ENCODE measurements at regions not wholly inside any gene's neighbourhood (a gene's known extent, or its start where the extent isn't known, plus 50 kb on each side); places are given as distances from the start of the nearest gene placed in this dataset.
"Not testable (repeated sequence)": the region's sequence is repeated elsewhere in the genome, so short reads cannot be mapped to it uniquely, and the experiment has no call there.

DNA sequence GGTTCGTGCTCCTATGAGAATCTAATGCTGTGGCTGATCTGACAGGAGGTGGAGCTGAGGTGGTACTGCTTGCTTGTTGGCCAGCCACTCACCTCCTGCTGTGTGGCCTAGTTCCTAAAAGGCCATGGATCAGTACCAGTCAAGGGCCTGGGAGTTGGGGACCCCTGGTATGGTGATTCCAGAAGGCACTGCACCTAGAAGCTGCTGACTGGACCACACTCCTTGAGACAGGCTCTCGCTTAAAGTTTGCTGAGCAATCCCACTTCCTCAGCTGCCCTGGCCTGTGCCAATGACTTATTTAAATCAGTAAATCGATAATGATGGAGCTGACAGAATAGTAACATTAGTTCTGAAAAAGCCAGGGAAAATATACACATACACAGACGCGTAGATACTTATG lies 98.6 kb upstream of the LYZL2 start:
- intact Hi-C loops (cut with DNase I) = loop anchor here (5.0 kb wide), 1 partner anchor 1079 kb away; no protein-coding TSS in a partner anchor
- Histone ChIP-seq H3K27me3 (replicated peaks; ENCODE audit: insufficient read depth) (no peaks in the 10 kb centered on the region), H3K36me3 (no peaks in the 10 kb centered on the region), H3K4me1 (replicated peaks) (no peaks in the 10 kb centered on the region), H3K27ac (no peak overlapping the region), H3K9me3 (no peaks in the 10 kb centered on the region), H3K4me3 (no peak overlapping the region)
- TF ChIP-seq POLR2AphosphoS5 (IDR thresholded peaks at IDR 0.05) = no peak
- no peak for TF ChIP-seq POLR2A (IDR thresholded peaks at IDR 0.05)
- TF ChIP-seq, protein P1, sequence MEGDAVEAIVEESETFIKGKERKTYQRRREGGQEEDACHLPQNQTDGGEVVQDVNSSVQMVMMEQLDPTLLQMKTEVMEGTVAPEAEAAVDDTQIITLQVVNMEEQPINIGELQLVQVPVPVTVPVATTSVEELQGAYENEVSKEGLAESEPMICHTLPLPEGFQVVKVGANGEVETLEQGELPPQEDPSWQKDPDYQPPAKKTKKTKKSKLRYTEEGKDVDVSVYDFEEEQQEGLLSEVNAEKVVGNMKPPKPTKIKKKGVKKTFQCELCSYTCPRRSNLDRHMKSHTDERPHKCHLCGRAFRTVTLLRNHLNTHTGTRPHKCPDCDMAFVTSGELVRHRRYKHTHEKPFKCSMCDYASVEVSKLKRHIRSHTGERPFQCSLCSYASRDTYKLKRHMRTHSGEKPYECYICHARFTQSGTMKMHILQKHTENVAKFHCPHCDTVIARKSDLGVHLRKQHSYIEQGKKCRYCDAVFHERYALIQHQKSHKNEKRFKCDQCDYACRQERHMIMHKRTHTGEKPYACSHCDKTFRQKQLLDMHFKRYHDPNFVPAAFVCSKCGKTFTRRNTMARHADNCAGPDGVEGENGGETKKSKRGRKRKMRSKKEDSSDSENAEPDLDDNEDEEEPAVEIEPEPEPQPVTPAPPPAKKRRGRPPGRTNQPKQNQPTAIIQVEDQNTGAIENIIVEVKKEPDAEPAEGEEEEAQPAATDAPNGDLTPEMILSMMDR (IDR thresholded peaks at IDR 0.05) = no peak
- WGBS = 92% methylated on average over 5 of the region's 5 CpGs
- no peak for DNase-seq (ENCODE audit: low spot score)

DNA sequence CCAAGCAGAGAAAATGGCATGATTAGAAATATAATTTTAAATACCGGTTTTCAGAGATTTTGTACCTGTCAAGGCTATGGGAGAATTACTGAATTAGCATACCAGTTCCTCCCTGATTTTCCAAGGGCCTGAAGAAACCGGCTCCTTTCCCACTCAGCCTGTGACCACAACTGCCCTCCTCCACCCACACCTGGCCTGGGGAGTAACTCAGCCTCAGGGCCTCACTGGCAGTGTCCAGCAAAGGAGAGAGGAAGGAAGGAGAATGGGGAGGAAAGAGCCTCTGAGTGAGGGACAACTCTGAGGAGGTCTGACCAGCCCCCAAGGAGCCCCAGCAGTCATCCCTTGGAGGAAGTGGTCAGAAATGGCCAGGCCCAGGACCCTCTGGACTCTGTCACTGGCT lies 98.0 kb upstream of the LYZL2 start:
- H3K4me1 ChIP-seq (replicated peaks) = no peaks in the 10 kb centered on the region
- no peak overlapping the region for H3K27ac ChIP-seq
- WGBS = 86% methylated on average over 2 of the region's 2 CpGs
- no peaks in the 10 kb centered on the region for H3K36me3 ChIP-seq
- no peaks in the 10 kb centered on the region for H3K9me3 ChIP-seq
- H3K4me3 ChIP-seq = no peak overlapping the region
- no peak for TF ChIP-seq POLR2A (IDR thresholded peaks at IDR 0.05)
- TF ChIP-seq, protein P1 (IDR thresholded peaks at IDR 0.05) = no peak
- TF ChIP-seq POLR2AphosphoS5 (IDR thresholded peaks at IDR 0.05) = no peak
- intact Hi-C loops (cut with DNase I) = loop anchor here (5.0 kb wide), 1 partner anchor 1080 kb away; no protein-coding TSS in a partner anchor
- no peaks in the 10 kb centered on the region for H3K27me3 ChIP-seq (replicated peaks; ENCODE audit: insufficient read depth)
- no peak for DNase-seq (ENCODE audit: low spot score)

DNA sequence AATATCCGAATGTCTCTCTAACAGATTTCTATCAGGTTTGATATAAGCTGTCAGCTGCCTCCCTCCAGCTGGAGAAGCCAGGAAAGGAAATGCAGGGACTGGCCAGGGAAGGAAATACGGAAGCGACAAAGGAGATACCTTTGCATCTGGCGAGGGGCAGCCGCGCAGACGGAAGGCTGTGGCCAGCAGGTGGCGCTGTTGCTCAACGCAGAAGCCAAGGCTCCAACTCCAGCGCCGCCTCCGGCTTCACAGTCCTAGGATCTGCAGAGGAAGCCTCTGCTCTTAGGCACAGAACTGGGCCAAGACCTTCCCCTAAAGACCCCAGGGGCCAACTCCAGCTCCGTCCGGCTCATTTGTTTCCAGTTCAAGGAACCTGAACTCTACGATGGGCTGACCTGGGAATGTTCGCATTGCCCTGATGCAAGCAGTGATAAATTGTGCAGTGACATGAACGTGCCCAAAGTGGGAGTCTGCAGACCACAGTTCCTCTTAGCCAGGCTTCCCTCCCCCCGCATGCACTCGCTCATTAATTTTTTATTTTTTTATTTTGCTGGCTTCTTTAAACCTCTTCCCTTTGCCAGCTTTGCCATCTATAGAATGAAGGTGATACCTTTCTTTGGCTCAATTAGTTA lies 97.3 kb upstream of the LYZL2 start:
- H3K4me3 ChIP-seq; H3K27me3 ChIP-seq (replicated peaks; ENCODE audit: insufficient read depth); H3K27ac ChIP-seq; H3K36me3 ChIP-seq; H3K9me3 ChIP-seq; H3K4me1 ChIP-seq (replicated peaks): not testable (repeated sequence)
- TF ChIP-seq, protein P1 (IDR thresholded peaks at IDR 0.05) = peak; percentile 21 to 75 (median 33)
- 7% methylated on average over 19 of the region's 19 CpGs for WGBS
- DNase-seq (ENCODE audit: low spot score) = peak; percentile 71
- intact Hi-C loops (cut with DNase I) = loop anchor here (5.0 kb wide), 1 partner anchor 1080 kb away; no protein-coding TSS in a partner anchor

DNA sequence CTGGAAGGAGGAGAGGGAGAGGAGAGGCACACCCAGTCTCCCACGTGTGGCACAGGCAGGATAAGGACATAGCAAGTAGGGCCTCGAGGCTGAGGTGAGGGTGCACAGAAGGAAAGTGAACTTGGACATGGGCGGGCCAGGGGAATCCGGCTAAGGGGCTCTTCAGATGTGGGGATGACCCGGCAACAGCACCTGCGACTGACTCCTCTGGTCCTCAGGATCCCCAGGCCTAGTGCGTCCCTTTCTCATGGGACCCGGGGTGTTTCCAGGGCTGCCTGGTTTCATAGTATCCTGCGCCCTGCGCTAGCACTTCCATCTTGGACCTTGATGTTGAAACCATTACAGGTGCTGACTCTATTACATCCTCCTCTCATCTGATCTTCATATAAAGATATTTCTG lies 96.1 kb upstream of the LYZL2 start:
- Histone ChIP-seq H3K36me3 (no peaks in the 10 kb centered on the region), H3K27ac (no peak overlapping the region), H3K4me3 (no peak overlapping the region), H3K9me3 (no peaks in the 10 kb centered on the region), H3K4me1 (replicated peaks) (no peaks in the 10 kb centered on the region), H3K27me3 (replicated peaks; ENCODE audit: insufficient read depth) (no peaks in the 10 kb centered on the region)
- no peak for DNase-seq (ENCODE audit: low spot score)
- intact Hi-C loops (cut with DNase I) = loop anchor here (5.0 kb wide), 1 partner anchor 1082 kb away; no protein-coding TSS in a partner anchor
- no peak for TF ChIP-seq POLR2AphosphoS5 (IDR thresholded peaks at IDR 0.05)
- TF ChIP-seq POLR2A (IDR thresholded peaks at IDR 0.05) = no peak
- TF ChIP-seq, protein P1 (IDR thresholded peaks at IDR 0.05) = no peak
- WGBS = 92% methylated on average over 10 of the region's 10 CpGs

DNA sequence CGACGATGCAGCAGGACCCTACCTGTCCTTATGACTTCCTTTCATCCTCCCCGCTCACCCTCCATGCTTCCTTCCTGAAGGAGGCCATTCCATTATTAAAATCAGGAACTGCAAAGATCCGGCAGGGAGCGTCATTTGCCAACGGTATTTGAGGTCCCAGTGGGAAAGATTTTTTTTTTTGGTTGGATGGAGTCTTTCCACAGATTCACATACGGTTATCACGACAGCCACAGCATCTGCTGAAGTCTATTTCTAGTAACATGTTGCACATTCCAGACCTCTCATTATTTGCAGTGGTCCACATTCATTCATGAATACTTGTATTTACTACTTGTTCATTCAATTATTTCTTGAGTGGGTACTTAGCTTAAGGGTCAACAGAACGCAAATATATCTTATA lies 94.7 kb upstream of the LYZL2 start:
- Histone ChIP-seq H3K4me3 (no peak overlapping the region), H3K27ac (no peak overlapping the region), H3K36me3 (no peaks in the 10 kb centered on the region), H3K4me1 (replicated peaks) (no peaks in the 10 kb centered on the region), H3K27me3 (replicated peaks; ENCODE audit: insufficient read depth) (no peaks in the 10 kb centered on the region), H3K9me3 (no peaks in the 10 kb centered on the region)
- intact Hi-C loops (cut with DNase I) = no loop called here
- TF ChIP-seq POLR2AphosphoS5 (IDR thresholded peaks at IDR 0.05) (no peak), POLR2A (IDR thresholded peaks at IDR 0.05) (no peak)
- TF ChIP-seq, protein P1 (IDR thresholded peaks at IDR 0.05) = no peak
- DNase-seq (ENCODE audit: low spot score) = no peak
- WGBS = 75% methylated on average over 9 of the region's 9 CpGs
